Upper lobe of right lung (tissue), 1 donor: ENCODE measurements at regions not wholly inside any gene's neighbourhood (a gene's known extent, or its start where the extent isn't known, plus 50 kb on each side); places are given as distances from the start of the nearest gene placed in this dataset.

Source experiments
- ATAC-seq: fragments of 200-7000 bp; cut with Tn5 transposase; one replicate; pipeline ENCODE4 v1.9.1; 2020; ENCODE audit warnings: mild to moderate bottlenecking, moderate library complexity
- DNase-seq: peaks from one replicate; pipeline ENCODE4 v3.0.0-alpha.2; 2020
- H3K27ac ChIP-seq: fragments of 200-600 bp; one replicate; pipeline ENCODE4 v1.8.0; 2022
- H3K27me3 ChIP-seq: fragments of 200-600 bp; one replicate; pipeline ENCODE4 v1.8.0; 2022; ENCODE audit warnings: mild to moderate bottlenecking
- H3K36me3 ChIP-seq: fragments of 200-600 bp; one replicate; pipeline ENCODE4 v1.8.0; 2022
- H3K4me1 ChIP-seq: fragments of 200-600 bp; one replicate; pipeline ENCODE4 v1.8.0; 2022
- H3K4me3 ChIP-seq: fragments of 200-600 bp; one replicate; pipeline ENCODE4 v1.8.0; 2022; ENCODE audit warnings: mild to moderate bottlenecking
- H3K9me3 ChIP-seq: fragments of 200-600 bp; one replicate; pipeline ENCODE4 v1.8.0; 2022
- CTCF ChIP-seq: fragments of 200-600 bp; IDR thresholded peaks from one replicate; pipeline ENCODE4 v1.8.0; 2022; ENCODE audit warnings: antibody characterized with exemption
- intact Hi-C: fragments of 100-400 bp; cut with DNase I; formaldehyde crosslinking; loops from one replicate; pipeline ENCODE4 v1.11.0; 2022
- donor health status: DM: no; HTN: yes; CAD: no; lungs with severe emphysema.

- H3K4me3 ChIP-seq, result no peak overlapping the region
- ATAC-seq (no peak), DNase-seq (no peak)
- no peaks in the 10 kb centered on the region for H3K27me3 ChIP-seq
- TF ChIP-seq CTCF, result no peak
- H3K4me1 ChIP-seq, result no peaks in the 10 kb centered on the region
- H3K9me3 ChIP-seq, result no peaks in the 10 kb centered on the region
- intact Hi-C loops, result no loop called here
- H3K36me3 ChIP-seq, result no peaks in the 10 kb centered on the region
- no peak overlapping the region for H3K27ac ChIP-seq
Observed at GRCh38 chr12:67919406-67919805, 69.8 kb upstream of the IFNG-AS1 start.

DNA sequence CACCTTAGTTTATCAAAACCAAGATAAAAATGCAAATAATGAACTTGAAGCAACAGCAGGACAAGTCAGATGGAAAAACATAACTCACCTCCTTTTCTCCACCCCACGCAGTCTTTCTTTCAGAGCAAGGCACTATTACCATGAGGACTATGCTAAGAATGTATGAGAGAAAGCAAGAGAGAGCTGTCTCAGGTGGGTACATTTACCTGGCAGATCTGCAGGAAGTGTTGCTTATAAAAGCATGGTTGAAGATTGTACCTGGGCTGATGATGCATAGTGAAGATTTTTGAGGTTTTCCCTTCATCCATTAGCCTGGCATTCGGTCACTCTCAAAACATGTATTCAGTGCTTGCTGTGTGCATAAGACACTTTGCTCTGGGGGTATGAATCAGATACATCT lies 68.8 kb upstream of the IFNG-AS1 start:
- ATAC-seq, result peak; percentile 29
- no peaks in the 10 kb centered on the region for H3K27me3 ChIP-seq
- H3K4me3 ChIP-seq, result no peak overlapping the region
- no peak overlapping the region for H3K27ac ChIP-seq
- no peaks in the 10 kb centered on the region for H3K36me3 ChIP-seq
- no peaks in the 10 kb centered on the region for H3K9me3 ChIP-seq
- H3K4me1 ChIP-seq, result no peaks in the 10 kb centered on the region
- no peak for TF ChIP-seq CTCF
- no peak for DNase-seq
- intact Hi-C loops, result no loop called here

DNA sequence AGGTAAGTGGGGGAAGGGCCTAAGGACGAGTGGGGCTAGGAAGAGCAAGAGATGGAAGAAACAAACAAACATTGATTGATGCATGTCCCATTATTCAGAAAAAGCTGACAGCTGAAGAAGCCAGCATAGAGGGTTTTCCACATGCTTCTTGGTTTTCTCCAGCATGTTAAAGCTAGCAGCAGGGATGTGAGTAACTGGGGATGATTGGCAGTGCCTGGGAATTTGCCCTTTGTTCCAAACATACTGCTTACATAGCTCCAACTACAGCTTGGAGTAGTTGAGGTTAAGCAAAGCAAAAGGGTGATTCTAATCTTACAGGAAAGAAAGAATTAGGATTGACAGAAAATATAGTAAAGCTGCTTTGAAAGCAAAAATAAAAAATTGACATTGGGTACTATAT lies 68.0 kb upstream of the IFNG-AS1 start:
- intact Hi-C loops, result no loop called here
- H3K27ac ChIP-seq, result no peak overlapping the region
- TF ChIP-seq CTCF, result no peak
- H3K36me3 ChIP-seq, result no peaks in the 10 kb centered on the region
- ATAC-seq (no peak), DNase-seq (no peak)
- no peak overlapping the region for H3K4me3 ChIP-seq
- no peaks in the 10 kb centered on the region for H3K4me1 ChIP-seq
- no peaks in the 10 kb centered on the region for H3K27me3 ChIP-seq
- no peaks in the 10 kb centered on the region for H3K9me3 ChIP-seq

GRCh38 chr12:67922245-67922644 lies 67.0 kb upstream of the IFNG-AS1 start:
- no peaks in the 10 kb centered on the region for H3K4me1 ChIP-seq
- H3K27me3 ChIP-seq, result no peaks in the 10 kb centered on the region
- ATAC-seq (no peak), DNase-seq (no peak)
- no peak overlapping the region for H3K27ac ChIP-seq
- H3K36me3 ChIP-seq, result no peaks in the 10 kb centered on the region
- intact Hi-C loops, result no loop called here
- H3K9me3 ChIP-seq, result no peaks in the 10 kb centered on the region
- TF ChIP-seq CTCF, result no peak
- no peak overlapping the region for H3K4me3 ChIP-seq

- H3K9me3 ChIP-seq, result no peaks in the 10 kb centered on the region
- DNase-seq (no peak), ATAC-seq (peak; percentile 35)
- H3K4me1 ChIP-seq, result no peaks in the 10 kb centered on the region
- H3K4me3 ChIP-seq, result no peak overlapping the region
- intact Hi-C loops, result no loop called here
- TF ChIP-seq CTCF, result no peak
- no peaks in the 10 kb centered on the region for H3K36me3 ChIP-seq
- H3K27me3 ChIP-seq, result no peaks in the 10 kb centered on the region
- no peak overlapping the region for H3K27ac ChIP-seq
Observed at GRCh38 chr12:67925077-67925476, 64.2 kb upstream of the IFNG-AS1 start.

DNA sequence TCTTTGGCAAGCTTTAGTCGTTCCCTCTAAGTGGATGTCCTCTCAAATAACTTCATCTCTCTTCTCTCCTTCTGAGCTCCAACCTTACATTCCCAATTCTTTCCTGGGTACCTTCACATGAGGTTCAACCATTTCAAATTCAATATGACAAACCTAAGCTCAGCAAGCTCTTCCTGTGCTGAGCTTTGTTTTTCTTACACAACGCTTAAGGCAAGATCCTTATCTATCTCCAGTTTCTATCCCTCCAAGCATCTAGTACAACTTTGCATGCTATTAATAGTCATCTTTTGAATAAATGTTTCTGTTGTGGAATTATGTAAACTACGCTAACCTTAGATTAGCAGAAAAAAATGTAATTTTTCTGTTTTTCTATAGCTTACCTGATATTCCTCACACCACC lies 63.7 kb upstream of the IFNG-AS1 start:
- ATAC-seq (no peak), DNase-seq (no peak)

More for the DNA sequence above, 63.7 kb upstream of the IFNG-AS1 start:
- H3K27me3 ChIP-seq, result no peaks in the 10 kb centered on the region
- H3K9me3 ChIP-seq, result no peaks in the 10 kb centered on the region
- no peak overlapping the region for H3K27ac ChIP-seq
- no peak for TF ChIP-seq CTCF
- H3K36me3 ChIP-seq, result no peaks in the 10 kb centered on the region
- intact Hi-C loops, result no loop called here
- H3K4me1 ChIP-seq, result no peaks in the 10 kb centered on the region
- no peak overlapping the region for H3K4me3 ChIP-seq
